Mesenteric fat pad (tissue), 1 donor: ENCODE measurements at regions not wholly inside any gene's neighbourhood (a gene's known extent, or its start where the extent isn't known, plus 50 kb on each side); places are given as distances from the start of the nearest gene placed in this dataset.
"Not testable (repeated sequence)": the region's sequence is repeated elsewhere in the genome, so short reads cannot be mapped to it uniquely, and the experiment has no call there.

Experiments used
- DNase-seq: peaks from one replicate; pipeline ENCODE4 v3.0.0-alpha.2; 2020; ENCODE audit warnings: low spot score
- donor health status: DM: yes; HTN: yes; CAD: no.

DNA sequence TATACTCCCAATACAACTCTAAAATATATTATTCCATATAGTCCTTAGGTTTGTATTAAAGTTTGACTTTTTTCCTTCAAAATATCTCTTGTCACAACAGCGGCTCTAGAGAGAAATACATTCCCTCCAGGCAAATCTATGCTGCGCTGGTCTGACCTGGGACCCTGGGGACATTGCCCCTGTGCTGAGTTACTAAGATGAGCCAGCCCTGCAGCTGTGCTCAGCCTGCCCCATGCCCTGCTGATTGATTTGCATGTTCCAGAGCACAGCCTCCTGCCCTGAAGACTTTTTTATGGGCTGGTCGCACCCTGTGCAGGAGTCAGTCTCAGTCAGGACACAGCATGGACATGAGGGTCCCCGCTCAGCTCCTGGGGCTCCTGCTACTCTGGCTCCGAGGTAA lies 1170.7 kb downstream of the RPIA start:
- not testable (repeated sequence) for DNase-seq

DNA sequence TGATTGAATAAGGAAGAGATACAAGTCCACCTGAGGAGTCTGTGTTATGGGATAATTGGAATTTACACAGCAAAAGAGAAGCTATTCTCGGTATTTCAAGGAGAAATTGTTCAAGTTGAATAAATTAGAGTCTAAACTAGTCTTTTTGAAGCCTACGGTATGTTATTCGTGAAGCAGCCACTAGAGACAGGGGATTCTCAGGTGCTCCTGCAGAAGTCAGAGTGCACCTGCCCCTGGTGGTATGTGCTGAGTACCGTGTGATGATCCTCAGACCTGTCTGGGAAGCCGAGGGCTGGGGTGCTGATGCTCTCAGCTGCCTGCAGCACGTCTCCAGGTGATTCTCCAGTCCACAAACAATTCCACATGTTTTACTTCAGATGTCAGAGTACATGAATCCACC lies 1171.7 kb downstream of the RPIA start:
- DNase-seq = not testable (repeated sequence)

DNA sequence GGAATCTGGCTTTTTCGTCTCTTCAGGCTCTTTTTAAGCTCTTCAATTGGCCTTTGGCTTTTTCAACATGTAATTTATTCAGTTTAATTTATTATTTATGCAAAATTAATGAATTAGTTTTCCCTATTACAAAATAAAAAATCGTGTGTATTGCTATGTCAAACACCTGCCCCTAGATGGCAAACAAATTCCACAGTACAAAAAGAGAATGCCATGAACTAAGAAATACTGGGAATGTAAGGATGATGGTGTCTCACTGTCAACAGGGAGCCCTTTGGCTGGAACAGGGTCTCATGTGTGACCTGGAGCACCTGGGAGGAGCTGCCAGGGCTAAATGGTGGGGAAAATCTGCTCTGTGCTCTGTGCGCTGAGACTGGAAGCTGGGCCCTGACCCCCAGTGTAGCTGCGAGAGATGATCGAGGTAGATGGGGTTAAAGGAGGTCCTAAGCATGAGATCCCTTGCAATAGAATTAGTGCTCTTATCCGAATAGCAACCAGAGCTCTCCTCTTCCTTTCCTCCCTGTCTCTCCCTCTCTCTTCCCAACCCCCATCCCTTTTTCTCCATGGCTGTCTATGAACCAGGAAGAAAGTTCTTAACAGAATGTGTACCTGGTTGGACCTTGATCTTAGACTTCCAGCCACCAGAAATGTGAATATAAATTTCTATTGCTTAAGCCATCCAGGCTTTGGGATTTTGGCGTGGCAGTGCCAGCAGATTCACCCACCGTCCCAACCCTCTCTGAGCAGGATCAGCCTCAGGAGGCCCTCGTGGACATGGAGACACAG lies 1183.5 kb downstream of the RPIA start:
- not testable (repeated sequence) for DNase-seq

DNA sequence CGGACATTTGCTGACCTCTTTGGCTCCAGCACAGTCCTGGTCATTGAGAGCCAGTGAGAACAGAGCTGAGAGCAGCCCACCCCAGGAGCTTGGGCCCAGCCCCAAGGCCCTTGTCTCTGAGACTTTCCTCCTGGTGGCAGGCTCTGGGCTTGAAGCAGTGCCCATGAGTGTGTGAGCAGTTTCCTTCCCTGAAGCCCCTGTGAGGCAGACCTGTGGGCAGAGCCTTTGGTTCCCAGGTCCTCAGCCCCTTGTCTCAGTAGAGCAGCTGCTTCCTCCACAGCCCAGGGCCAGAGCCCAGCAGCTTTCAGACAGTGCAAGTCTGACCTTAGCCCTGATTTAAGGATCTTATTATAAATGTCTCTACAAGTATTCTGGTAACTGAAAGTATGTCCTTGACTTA lies 1185.0 kb downstream of the RPIA start:
- DNase-seq = not testable (repeated sequence)

DNA sequence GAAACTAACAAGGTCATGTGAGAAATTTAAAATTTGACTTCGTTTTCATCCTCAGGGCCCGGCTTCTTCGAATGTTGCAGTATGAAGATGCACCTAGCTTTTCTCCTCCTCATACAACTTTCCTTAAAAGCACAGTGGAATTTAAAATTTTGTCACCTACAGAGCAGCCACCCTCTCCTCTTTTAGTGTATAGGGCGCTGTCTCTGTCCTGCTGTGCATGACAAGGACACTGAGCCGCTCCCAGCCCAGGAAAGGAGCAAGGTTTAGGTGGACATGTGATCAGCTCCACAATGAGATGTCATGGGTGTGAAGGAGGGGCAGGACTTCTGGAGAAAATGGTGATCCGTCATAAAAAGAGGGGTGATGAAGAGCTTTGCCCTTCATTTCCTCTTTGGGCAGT lies 1185.4 kb downstream of the RPIA start:
- not testable (repeated sequence) for DNase-seq

DNA sequence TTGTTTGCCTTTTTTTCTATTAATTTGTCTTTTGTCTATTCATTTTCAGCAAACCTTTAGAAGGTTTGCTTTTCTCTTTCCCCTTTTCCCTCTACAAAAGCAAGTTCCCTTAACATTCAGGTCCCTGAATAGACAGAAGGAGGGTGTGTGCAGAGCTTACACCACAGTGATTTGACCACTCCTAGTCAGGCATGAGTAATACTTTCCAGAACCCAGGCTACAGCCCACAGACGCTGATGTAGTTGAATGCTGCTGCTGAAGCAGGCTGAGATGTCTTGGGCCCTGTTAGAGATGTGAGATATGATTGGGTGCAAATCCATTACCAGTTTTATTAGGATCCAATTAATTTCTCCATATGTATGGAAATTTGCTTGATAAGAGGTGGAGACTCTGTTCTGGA lies 1191.4 kb downstream of the RPIA start:
- not testable (repeated sequence) for DNase-seq

DNA sequence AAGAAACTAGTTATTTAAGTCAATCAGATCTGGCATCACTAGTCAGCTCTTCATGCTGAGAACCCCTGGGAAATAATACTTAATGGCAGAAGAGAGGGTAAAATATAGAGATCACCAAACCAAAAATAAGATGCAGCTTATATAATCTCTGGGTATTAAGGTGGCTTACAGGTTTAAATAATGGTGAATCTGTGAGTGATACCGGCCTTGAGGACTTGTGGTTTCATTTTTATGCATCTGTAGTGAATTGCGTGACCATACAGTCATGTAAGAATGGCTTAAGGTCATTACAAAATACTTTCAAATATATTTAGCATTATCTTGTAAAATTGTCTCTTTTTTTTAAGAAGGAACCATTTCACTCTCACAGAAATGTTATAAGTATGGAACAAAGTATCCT lies 1192.2 kb downstream of the RPIA start:
- DNase-seq = not testable (repeated sequence)

DNA sequence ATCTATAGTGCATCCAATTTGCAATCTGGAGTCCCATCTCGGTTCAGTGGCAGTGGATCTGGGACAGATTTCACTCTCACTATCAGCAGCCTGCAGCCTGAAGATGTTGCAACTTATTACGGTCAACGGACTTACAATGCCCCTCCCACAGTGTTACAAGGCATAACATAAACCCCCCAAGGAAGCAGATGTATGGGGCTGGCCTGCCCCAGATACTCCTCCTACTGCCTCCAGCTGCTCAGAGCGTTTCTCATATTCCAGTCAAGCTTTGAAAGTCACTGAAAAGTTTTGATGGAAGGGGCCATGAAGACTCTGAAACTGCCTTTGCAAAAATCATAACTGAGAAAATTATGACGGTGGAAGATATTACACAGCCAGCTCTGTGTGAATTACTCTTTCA lies 1193.6 kb downstream of the RPIA start:
- not testable (repeated sequence) for DNase-seq

DNA sequence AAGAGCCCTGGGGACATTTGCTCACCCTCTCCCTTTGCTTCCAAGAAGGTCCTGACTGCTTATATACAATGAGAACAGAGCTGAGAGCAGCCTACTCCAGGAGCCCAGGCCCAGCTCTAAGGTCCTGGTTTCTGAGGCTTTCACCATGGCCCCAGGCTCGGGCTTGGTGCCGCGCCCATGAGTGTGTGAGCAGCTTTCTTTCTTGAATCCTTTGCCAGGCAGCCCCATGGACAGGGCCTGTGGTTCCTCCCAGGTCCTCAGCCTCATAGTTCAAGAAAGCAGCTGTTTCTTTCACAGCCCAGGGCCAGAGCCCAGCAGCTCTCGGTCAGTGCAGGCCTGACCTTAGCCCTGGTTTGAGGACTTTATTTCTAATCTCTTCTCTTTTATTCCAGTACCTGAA lies 1197.2 kb downstream of the RPIA start:
- not testable (repeated sequence) for DNase-seq

DNA sequence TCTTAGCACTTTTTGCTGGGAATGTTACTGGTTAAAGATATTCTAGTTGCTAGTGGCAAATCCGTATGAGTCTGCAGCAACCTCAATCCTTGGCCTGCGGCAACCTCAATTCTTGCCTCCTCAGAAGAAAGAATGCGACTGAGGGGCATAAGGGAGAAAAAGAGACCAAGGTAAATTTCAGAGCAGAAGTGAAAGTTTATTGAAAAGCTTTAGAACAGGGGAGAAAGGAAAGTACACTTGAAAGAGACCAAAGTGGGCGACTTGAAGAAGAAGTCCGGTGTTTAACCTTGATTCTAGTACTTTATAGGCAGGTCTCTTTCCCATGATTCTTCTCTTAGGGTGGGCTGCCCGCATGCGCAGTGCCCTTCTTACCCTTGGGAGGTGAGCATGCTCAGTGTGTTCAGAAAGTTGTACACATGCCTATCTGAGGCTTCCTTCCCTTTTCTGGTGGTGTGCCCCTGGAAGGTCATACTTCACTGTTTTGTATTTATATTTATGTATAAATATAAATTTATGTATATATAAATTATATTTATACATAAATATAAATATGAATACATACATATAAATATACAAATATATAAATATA lies 1198.8 kb downstream of the RPIA start:
- not testable (repeated sequence) for DNase-seq

DNA sequence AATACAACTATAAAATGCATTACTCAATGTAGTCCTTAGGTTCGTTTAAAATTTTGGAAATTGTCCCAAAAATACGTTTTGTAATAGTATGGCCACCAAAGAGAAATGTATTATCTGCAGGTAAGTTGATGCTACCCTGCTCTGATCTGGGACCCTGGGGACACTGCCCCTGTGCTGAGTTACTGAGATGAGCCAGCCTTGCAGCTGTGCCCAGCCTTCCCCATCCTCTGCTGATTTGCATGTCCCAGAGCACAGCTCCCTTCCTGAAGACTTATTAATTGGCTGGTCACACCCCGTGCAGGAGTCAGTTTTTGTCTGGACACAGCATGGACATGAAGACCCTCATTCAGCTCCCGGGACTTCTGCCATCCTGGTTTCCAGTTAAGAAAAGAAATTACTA lies 1203.5 kb downstream of the RPIA start:
- not testable (repeated sequence) for DNase-seq

DNA sequence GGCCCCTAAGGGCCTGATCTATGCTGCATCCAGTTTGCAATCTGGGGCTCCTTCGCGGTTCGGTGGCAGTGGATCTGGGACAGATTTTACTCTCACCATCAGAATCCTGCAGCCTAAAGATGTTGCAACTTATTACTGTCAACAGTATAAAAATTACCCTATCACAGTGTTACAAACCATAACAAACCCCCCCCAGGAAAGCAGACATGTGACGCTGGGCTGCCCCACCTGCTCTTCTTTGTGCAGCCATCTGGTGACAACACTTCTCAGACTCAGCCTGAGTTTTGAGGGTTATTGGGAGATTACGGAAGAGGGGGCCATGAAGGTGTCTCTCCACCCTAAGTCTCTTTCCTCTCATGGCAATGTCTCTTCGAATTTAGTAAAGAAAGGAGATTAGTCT lies 1204.2 kb downstream of the RPIA start:
- DNase-seq = not testable (repeated sequence)

DNA sequence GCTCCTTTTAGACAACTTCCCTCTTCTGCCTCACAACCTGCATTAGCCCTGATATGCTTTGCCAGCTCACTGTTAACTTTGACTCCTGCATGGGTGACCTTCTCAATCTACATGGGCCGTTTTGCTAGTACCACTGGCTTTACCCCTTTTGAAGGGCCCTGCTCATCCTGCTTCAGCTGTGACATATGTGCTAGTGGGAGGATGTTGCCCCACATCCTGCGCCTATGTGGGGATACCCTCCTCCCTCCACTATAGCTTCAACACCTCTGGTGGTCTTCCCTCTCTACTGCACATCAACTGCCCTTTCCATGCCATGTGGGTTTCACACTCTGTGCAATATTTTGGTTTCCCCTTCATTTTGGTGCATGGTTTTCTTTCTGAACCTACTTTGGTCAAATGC lies 1235.5 kb downstream of the RPIA start:
- not testable (repeated sequence) for DNase-seq

DNA sequence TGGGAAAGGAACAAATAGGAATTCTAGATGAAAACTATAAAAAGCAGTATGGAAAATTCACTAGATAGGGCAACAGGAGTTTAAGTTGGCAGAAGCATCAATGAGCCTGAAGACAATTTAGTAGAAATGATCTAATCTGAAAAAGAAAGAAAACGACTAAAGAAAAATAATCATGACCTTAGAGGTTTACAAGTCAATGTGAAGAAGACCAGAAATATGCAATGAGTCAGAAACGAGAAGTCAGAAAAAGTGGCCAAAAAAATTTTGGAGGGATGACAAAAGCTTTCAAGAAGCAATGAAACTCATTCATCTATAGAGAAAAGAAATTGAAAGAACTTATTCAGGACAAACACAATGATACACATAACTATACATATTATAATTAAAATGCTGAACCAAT lies 1244.0 kb downstream of the RPIA start:
- not testable (repeated sequence) for DNase-seq

DNA sequence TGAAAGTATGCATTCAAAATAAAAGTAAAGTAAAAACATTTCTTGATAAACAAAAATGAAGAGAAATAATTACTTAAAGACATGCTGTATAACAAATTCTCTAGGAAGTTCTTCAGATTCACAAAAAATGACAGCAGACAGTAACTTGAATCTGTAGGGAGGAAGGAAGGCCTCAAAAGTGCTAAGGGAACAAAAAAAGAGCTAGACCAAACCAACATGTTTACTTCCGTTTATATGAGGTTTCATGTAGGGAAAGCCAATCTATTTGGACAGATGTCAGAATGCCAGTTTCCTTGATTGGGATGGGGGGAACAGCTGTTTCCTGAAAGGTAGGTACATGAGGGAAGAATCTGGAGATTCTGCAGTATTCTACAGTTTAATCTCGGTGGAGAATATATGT lies 1244.5 kb downstream of the RPIA start:
- DNase-seq = not testable (repeated sequence)

DNA sequence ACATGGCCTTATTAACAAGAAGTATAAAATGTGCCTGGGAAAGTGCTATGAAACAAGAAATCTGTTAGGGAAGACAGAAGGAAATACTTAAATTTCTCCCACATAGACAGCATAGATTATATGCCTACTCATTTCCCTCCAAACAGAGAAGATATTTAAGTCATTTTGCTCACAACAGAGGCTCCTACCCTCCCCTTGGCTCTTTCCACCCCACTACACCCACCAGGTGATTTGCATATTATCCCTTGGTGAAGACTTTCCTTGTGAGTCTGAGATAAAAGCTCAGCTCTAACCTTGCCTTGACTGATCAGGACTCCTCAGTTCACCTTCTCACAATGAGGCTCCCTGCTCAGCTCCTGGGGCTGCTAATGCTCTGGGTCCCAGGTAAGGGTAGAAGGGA lies 1245.1 kb downstream of the RPIA start:
- DNase-seq = not testable (repeated sequence)

DNA sequence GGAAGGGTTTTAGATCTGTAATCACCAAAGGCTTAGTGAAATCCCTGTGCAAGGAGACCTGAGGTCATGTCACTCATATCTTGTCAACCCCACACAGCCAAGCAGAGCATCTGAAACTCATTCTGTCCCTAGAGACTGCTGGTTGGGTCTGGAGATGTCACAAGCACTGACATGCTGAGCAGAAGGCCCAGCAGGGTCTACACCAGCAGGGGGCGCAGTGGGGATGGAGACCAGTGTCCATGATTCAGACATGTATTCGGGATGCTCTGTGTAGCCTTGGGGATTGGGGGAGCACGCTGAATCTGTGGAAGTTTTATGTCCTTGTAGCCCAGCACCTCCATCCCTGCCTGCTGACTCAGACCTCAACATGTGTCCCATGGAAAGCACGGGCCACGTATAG lies 1247.3 kb downstream of the RPIA start:
- DNase-seq = not testable (repeated sequence)

DNA sequence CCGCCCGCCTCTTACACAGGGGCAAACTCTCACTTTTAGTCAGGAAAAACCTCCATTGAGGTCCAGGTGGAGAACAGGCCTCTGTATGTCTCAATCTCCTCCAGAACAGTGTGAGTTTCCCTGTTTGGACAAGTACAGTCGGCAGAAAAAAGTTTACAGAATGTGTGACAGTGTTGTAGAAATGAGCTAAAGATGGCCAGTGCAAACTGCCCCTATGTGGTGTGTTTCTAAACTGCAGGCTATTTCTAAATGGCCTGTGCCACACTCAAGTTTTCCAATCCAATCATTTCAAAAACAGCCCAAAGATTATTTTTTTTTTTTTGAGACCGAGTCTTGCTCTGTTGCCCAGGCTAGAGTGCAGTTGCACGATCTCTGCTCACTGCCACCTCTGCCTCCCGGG lies 1252.8 kb downstream of the RPIA start:
- not testable (repeated sequence) for DNase-seq

DNA sequence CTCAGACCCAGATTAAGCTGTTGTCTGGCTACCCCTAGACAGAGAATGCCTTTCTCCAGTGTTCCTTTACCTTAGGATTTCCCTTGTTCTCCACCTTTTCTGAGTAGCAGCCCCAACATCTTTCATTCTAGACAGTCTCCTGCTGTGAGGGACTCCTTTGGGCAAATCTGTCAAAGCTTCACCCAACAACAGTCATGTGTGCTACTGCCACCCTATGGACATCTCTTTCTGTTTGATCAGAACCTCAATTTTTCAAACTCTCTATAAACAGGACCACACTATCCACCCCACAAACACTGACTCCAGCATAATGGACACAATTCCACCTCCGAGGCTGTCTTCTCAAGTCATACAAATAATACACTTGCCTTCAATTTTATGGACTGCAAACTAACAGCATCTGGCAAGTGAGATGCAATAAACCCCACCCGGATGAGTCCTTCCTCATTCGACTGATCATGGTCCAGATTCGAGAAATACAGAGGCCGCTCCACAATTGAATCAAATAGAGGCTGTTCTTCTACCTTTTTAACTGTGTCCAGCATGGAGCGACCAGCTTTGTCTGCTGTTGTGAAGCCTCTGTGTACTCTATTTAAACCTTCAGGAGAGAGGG lies 1253.6 kb downstream of the RPIA start:
- not testable (repeated sequence) for DNase-seq

DNA sequence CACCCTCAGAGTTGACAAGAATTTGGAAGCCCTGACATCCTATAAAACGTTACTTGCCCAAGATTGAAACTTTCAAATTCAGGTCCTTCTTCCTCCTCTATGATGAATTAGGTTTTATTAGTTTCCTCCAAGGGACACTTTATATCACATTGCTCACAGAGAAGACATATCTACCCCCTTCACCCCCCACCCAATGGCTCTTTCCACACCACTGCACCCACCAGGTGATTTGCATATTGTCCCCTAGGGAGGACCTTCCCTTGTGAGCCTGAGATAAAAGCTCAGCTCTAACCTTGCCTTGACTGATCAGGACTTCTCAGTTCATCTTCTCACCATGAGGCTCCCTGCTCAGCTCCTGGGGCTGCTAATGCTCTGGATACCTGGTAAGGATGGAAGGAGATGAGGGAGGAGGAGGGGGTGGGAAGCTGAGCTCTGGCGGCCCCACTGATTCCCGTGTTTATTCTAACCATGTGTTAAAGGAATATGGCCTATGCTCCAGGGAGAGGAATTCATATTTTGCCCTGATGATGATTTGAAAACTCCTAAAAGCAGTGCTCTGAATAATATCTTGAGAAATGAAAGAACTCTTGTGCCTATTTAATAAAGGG lies 1255.8 kb downstream of the RPIA start:
- not testable (repeated sequence) for DNase-seq

DNA sequence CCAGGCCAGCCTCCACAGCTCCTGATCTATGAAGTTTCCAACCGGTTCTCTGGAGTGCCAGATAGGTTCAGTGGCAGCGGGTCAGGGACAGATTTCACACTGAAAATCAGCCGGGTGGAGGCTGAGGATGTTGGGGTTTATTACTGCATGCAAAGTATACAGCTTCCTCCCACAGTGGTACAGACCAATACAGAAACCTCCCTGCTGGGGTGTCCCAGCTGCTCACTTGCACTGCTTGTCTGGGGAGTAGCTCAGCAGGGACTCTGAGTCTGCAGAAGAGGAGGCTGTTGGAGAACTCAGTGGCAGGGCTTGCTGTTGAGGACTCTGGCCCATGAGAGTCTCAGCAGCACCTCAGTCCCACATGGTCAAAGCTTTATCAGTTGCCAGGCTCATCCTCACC lies 1256.6 kb downstream of the RPIA start:
- DNase-seq = not testable (repeated sequence)

DNA sequence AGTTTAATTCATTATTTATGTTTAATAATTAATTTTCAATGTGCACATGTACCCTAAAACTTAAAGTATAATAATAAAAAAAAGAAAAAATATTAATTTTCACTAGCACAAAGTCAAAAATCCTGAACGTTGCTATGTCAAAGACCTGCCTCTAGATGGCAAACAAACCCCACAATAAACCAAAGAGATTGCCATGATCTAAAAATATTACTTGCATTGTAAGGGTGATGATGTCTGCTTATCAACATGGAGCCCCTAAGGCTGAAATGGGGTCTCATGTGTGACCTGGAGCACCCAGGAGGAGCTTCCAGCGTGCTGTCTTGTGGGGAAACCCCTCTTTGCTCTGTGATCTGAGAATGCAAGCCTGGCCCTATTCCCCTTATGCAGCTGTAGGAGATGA lies 1259.3 kb downstream of the RPIA start:
- DNase-seq = not testable (repeated sequence)
